BE2C (cell line): ENCODE measurements at regions not wholly inside any gene's neighbourhood (a gene's known extent, or its start where the extent isn't known, plus 50 kb on each side); places are given as distances from the start of the nearest gene placed in this dataset.
"Not testable (repeated sequence)": the region's sequence is repeated elsewhere in the genome, so short reads cannot be mapped to it uniquely, and the experiment has no call there.

ENCODE experiments used
- DNase-seq: peaks from one replicate; pipeline ENCODE4 v3.0.0-alpha.2; 2020
- H3K27me3 ChIP-seq: fragments of 250-450 bp; sonication (Bioruptor Pico); 2 replicates; pipeline ENCODE4 v1.5.1; 2020; ENCODE audit warnings: mild to moderate bottlenecking
- H3K36me3 ChIP-seq: fragments of 250-450 bp; sonication (Bioruptor Pico); 2 replicates; pipeline ENCODE4 v1.5.1; 2020; ENCODE audit warnings: mild to moderate bottlenecking
- H3K4me1 ChIP-seq: fragments of 250-450 bp; sonication (Bioruptor Pico); 2 replicates; pipeline ENCODE4 v1.5.1; 2020
- H3K4me3 ChIP-seq: 2 replicates; pipeline ENCODE4 v1.5.1; 2011; ENCODE audit warnings: low read depth, low read length
- H3K9me3 ChIP-seq: fragments of 250-450 bp; sonication (Bioruptor Pico); 2 replicates; pipeline ENCODE4 v1.5.1; 2020
- TF ChIP-seq, protein P1 (sequence below): IDR thresholded peaks from 2 replicates; pipeline ENCODE4 v1.5.1; 2012; ENCODE audit warnings: mild to moderate bottlenecking, low read depth, low read length

DNA sequence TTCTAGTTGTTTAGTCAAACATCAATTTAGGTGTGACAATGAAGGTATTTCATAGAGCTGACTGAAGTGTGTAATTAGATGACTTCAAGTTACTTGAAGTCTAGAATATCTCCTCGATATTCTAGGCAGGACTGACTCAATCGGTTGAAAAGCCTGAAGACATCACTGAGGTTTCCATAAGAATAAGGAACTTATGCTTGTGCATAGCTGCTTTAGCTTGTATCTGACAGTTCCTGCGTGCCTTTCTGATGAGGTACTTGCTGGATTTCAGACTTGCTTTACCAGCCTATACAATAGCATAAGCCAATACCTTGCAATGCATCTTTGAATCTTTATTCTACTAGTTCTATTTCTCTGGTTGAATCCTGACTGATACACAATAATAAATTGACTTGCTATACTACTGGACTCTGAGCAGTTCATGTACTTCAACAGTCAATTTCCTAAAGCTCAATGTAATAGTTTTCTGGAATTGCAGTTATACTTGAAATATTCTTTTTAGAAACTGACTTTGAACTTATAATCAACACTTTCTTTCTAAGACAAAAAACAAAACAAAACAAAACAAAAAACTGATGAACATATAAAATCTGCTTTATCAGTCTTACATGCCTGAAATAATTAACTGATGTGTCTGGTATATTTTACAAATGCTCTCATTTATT is 1534.8 kb downstream of the SLITRK5 start:
- Histone ChIP-seq H3K4me1 (no peaks in the 10 kb centered on the region), H3K4me3 (no peak overlapping the region), H3K27me3 (no peaks in the 10 kb centered on the region), H3K36me3 (no peaks in the 10 kb centered on the region), H3K9me3 (no peaks in the 10 kb centered on the region)
- DNase-seq, result no peak
- TF ChIP-seq, protein P1, sequence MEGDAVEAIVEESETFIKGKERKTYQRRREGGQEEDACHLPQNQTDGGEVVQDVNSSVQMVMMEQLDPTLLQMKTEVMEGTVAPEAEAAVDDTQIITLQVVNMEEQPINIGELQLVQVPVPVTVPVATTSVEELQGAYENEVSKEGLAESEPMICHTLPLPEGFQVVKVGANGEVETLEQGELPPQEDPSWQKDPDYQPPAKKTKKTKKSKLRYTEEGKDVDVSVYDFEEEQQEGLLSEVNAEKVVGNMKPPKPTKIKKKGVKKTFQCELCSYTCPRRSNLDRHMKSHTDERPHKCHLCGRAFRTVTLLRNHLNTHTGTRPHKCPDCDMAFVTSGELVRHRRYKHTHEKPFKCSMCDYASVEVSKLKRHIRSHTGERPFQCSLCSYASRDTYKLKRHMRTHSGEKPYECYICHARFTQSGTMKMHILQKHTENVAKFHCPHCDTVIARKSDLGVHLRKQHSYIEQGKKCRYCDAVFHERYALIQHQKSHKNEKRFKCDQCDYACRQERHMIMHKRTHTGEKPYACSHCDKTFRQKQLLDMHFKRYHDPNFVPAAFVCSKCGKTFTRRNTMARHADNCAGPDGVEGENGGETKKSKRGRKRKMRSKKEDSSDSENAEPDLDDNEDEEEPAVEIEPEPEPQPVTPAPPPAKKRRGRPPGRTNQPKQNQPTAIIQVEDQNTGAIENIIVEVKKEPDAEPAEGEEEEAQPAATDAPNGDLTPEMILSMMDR, result no peak

- no peaks in the 10 kb centered on the region for H3K9me3 ChIP-seq
- H3K4me3 ChIP-seq, result no peak overlapping the region
Measured at GRCh38 chr13:89212186-89212585, 1541.0 kb downstream of the SLITRK5 start.

GRCh38 chr13:89214185-89214584 is 1543.0 kb downstream of the SLITRK5 start:
- H3K4me3 ChIP-seq, result no peak overlapping the region
- H3K4me1 ChIP-seq, result peaks cover 3% of the 10 kb centered on the region; the same call in 1 of the 2 replicates
- H3K36me3 ChIP-seq, result no peaks in the 10 kb centered on the region
- TF ChIP-seq, protein P1, result no peak
- H3K27me3 ChIP-seq, result no peaks in the 10 kb centered on the region
- DNase-seq, result no peak
- no peaks in the 10 kb centered on the region for H3K9me3 ChIP-seq

More at GRCh38 chr13:89212186-89212585, 1541.0 kb downstream of the SLITRK5 start:
- TF ChIP-seq, protein P1, result no peak
- Histone ChIP-seq H3K4me1 (peaks cover 3% of the 10 kb centered on the region; the same call in 1 of the 2 replicates), H3K27me3 (no peaks in the 10 kb centered on the region), H3K36me3 (no peaks in the 10 kb centered on the region)
- DNase-seq, result no peak

- not testable (repeated sequence) for DNase-seq, H3K9me3 ChIP-seq, H3K27me3 ChIP-seq, H3K4me3 ChIP-seq, H3K36me3 ChIP-seq, H3K4me1 ChIP-seq
Measured at GRCh38 chr13:89215319-89215718, 1544.1 kb downstream of the SLITRK5 start.

DNA sequence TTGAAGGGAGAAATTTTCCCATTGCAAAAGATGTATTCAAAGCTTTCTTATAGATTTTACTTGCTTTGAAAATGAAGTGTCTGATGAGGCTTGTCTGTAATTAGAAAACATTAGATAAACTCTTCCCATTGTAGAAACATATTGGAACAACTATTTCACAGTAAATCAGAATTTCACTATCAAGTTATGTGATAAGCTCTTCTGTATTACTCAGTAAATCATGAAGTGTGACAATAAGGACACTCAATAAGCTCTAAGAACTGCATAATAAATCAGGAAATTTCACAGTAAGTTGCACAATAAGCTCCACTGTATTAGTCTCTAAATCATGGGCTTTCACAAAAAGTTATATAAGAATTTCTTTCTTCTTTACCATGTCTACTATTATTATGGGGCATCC is 1546.6 kb downstream of the SLITRK5 start:
- Histone ChIP-seq H3K9me3 (0 out of 2 replicates have a peak, but pooled peaks cover 3% of the 10 kb centered on the region), H3K36me3 (no peaks in the 10 kb centered on the region), H3K4me1 (no peaks in the 10 kb centered on the region), H3K27me3 (no peaks in the 10 kb centered on the region), H3K4me3 (no peak overlapping the region)
- TF ChIP-seq, protein P1, result no peak
- no peak for DNase-seq

DNA sequence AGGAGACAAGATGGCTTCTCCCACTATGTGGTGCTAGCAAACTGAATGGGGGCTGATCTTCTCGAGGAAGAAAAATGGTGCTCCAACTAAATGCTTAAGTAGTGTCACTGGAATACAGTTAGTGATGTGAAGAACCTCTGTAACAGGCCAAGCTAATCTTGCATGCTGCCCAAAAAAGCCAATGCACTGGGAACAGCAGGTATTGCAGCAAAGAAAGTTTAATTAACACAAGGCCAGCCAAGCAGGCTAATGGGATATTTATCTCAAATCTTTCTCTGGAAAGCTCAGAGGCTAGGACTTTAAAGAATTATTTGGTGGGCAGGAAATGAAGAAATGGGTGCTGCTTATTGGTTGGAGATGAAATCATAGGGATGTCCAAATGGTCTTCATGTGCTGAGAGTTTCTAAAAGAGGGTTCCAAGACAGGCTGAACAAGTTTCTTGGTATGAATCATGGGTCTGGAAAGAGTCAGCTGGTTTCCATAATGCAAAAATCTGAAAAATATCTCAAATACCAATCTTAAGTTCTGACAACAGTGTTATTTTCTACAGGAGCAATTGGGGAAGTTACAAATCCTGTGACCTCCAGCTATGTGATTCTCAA is 1550.5 kb downstream of the SLITRK5 start:
- TF ChIP-seq, protein P1, result no peak
- Histone ChIP-seq H3K36me3 (no peaks in the 10 kb centered on the region), H3K4me3 (no peak overlapping the region), H3K27me3 (no peaks in the 10 kb centered on the region), H3K9me3 (0 out of 2 replicates have a peak, but pooled peaks cover 3% of the 10 kb centered on the region), H3K4me1 (no peaks in the 10 kb centered on the region)
- DNase-seq, result no peak
